Heart left ventricle (tissue), 13 donors: ENCODE measurements at regions not wholly inside any gene's neighbourhood (a gene's known extent, or its start where the extent isn't known, plus 50 kb on each side); places are given as distances from the start of the nearest gene placed in this dataset.

Experiments used
- POLR2A ChIP-seq, 2 donors: fragments of 450-650 bp; IDR thresholded peaks; one replicate each; pipeline ENCODE4 v1.6.1; 2017; ENCODE audit warnings: antibody characterized with exemption in 2 of 2, mild to moderate bottlenecking in 2 of 2, moderate library complexity in 2 of 2
- TF ChIP-seq, protein P1 (sequence below), 12 donors: fragments of 200-600 bp; sonication (generic) in 4 of 12; IDR thresholded peaks; one replicate each; pipeline versions ENCODE4 v1.5.0 to v1.8.0; 2018 to 2022; ENCODE audit warnings: antibody characterized with exemption in 12 of 12, mild to moderate bottlenecking in 5 of 12
- donor health status: ischemic (EF 13 %, LVEDD 7.1; RV severe dilation, severe dysfunction).
- donor health status: DM: no; HTN: yes; CAD: no.
- donor health status: DM: no; HTN: no; CAD: no.
- donor health status: ischemic (EF 25% LVEDD 6.9; RV normal size, moderate dysfunction).
- donor health status: ischemic (EF 25% LVEDD 5.7; RV mildly dilated, moderate dysfunction).
- donor health status: ischemic (EF 35%, LVEDD 5.7; RV mildly dilated, moderate dysfunction).
- donor health status: nonischemic (EF 11% LVEDD 7.7; RV severe dilation, severe dysfunction).
- donor health status: DM: yes; HTN: yes; CAD: no.
- donor health status: PGD.
- donor health status: ischemic (EF 29% LVEDD 5.4; RV normal size, mild dysfunction).
- donor health status: nonischemic (EF 23%, LVEDD 6.1; RV moderate dilation, normal function).

DNA sequence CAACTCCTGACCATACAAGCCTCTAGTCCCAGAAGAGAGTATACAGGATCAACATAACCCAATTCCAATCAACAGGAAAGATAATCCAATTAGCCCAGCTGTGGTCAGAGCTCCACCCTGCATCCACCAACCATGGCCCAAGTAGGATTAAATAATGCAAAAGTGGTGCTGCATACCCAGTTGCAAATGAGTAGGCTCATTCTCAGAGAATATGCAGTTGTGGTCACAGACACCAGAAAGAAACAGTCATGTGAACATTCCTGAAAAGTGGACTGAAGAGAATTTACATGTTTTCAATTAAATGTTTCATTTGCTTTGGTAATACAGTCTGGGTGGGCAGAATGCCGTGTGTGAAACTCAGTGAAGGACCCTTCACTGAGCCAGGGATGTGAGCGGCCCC, 167.2 kb upstream of the BMP4 start:
- TF ChIP-seq, protein P1, sequence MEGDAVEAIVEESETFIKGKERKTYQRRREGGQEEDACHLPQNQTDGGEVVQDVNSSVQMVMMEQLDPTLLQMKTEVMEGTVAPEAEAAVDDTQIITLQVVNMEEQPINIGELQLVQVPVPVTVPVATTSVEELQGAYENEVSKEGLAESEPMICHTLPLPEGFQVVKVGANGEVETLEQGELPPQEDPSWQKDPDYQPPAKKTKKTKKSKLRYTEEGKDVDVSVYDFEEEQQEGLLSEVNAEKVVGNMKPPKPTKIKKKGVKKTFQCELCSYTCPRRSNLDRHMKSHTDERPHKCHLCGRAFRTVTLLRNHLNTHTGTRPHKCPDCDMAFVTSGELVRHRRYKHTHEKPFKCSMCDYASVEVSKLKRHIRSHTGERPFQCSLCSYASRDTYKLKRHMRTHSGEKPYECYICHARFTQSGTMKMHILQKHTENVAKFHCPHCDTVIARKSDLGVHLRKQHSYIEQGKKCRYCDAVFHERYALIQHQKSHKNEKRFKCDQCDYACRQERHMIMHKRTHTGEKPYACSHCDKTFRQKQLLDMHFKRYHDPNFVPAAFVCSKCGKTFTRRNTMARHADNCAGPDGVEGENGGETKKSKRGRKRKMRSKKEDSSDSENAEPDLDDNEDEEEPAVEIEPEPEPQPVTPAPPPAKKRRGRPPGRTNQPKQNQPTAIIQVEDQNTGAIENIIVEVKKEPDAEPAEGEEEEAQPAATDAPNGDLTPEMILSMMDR (IDR thresholded peaks at IDR 0.05), result no peak
- TF ChIP-seq POLR2A (IDR thresholded peaks at IDR 0.05), result no peak
